ENCODE measurements at regions not wholly inside any gene's neighbourhood (a gene's known extent, or its start where the extent isn't known, plus 50 kb on each side); places are given as distances from the start of the nearest gene placed in this dataset.

DNA sequence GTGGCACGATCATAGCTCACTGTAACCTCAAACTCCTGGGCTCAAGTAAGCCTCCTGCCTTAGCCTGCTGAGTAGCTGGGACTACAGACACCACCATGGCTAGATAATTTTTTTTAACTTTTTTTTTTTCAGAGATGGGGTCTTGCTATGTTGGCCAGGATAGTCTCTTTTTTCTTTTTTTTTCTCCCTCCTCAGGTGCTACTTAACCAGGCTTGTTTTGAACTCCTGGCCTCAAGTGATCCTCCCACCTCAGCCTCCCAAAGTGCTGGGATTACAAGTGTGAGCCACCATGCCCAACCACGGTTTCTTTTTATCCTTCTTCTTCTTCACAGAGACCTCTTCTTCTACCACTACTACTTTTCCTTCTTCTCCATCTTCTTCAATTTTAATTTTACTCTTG lies 53.8 kb upstream of the MAP4 start:
- TF ChIP-seq CTCF (conservative IDR thresholded peaks at IDR 0.05; ENCODE audit: low read depth, low read length) (no peak), EZH2 (IDR thresholded peaks at IDR 0.05; ENCODE audit: low read length, unreplicated experiment) (no peak), EZH2phosphoT487 (IDR thresholded peaks at IDR 0.05; ENCODE audit: borderline replicate concordance, low read length) (no peak)

Measured in PC-3 (cell line).